NCI-H2196 treated with DMSO at 0.1 percent for 48 hours (cell line): ENCODE measurements at regions not wholly inside any gene's neighbourhood (a gene's known extent, or its start where the extent isn't known, plus 50 kb on each side); places are given as distances from the start of the nearest gene placed in this dataset.
"Not testable (repeated sequence)": the region's sequence is repeated elsewhere in the genome, so short reads cannot be mapped to it uniquely, and the experiment has no call there.

ENCODE experiments used
- DNase-seq: peaks from one replicate; lab custom pipeline; 2025; ENCODE audit not compliant: unreplicated experiment; lab: John Stamatoyannopoulos, UW

- DNase-seq, result no peak
Observed at GRCh38 chr7:93830141-93830925, 60.2 kb downstream of the TFPI2 start.

GRCh38 chr7:93828260-93828659 lies 62.3 kb downstream of the TFPI2 start:
- DNase-seq, result no peak

- DNase-seq, result no peak
Observed at GRCh38 chr7:93823621-93824020, 66.9 kb downstream of the TFPI2 start.

- DNase-seq, result no peak
Observed at GRCh38 chr7:93821463-93821862, 69.1 kb downstream of the TFPI2 start.

GRCh38 chr7:93819699-93820098 lies 70.9 kb downstream of the TFPI2 start:
- DNase-seq, result no peak

- DNase-seq, result no peak
Observed at GRCh38 chr7:93817526-93817925, 73.0 kb downstream of the TFPI2 start.

- DNase-seq, result no peak
Observed at GRCh38 chr7:93817004-93817403, 73.5 kb downstream of the TFPI2 start.

- DNase-seq, result no peak
Observed at GRCh38 chr7:93813514-93813913, 77.0 kb downstream of the TFPI2 start.

- DNase-seq, result no peak
Observed at GRCh38 chr7:93812061-93812460, 78.5 kb downstream of the TFPI2 start.

- DNase-seq, result no peak
Observed at GRCh38 chr7:93811198-93811597, 79.4 kb downstream of the TFPI2 start.

GRCh38 chr7:93810561-93810960 lies 80.0 kb downstream of the TFPI2 start:
- DNase-seq, result no peak

GRCh38 chr7:93804726-93805125 lies 85.8 kb downstream of the TFPI2 start:
- DNase-seq, result no peak

GRCh38 chr7:93799750-93800357 lies 90.7 kb downstream of the TFPI2 start:
- no peak for DNase-seq

- DNase-seq, result not testable (repeated sequence)
Observed at GRCh38 chr7:93793084-93793697, 97.4 kb downstream of the TFPI2 start.

- DNase-seq, result no peak
Observed at GRCh38 chr7:93779115-93779514, 111.4 kb downstream of the TFPI2 start.

- no peak for DNase-seq
Observed at GRCh38 chr7:93778384-93778783, 112.2 kb downstream of the TFPI2 start.

GRCh38 chr7:93773446-93773845 lies 117.1 kb downstream of the TFPI2 start:
- DNase-seq, result no peak

- no peak for DNase-seq
Observed at GRCh38 chr7:93765475-93765874, 125.1 kb downstream of the TFPI2 start.

- DNase-seq, result no peak
Observed at GRCh38 chr7:93758631-93759030, 131.9 kb downstream of the TFPI2 start.

GRCh38 chr7:93757426-93757825 lies 133.1 kb downstream of the TFPI2 start:
- no peak for DNase-seq

- no peak for DNase-seq
Observed at GRCh38 chr7:93756890-93757289, 133.7 kb downstream of the TFPI2 start.

GRCh38 chr7:93751421-93751820 lies 139.1 kb downstream of the TFPI2 start:
- no peak for DNase-seq
